ENCODE measurements at regions not wholly inside any gene's neighbourhood (a gene's known extent, or its start where the extent isn't known, plus 50 kb on each side); places are given as distances from the start of the nearest gene placed in this dataset.

DNA sequence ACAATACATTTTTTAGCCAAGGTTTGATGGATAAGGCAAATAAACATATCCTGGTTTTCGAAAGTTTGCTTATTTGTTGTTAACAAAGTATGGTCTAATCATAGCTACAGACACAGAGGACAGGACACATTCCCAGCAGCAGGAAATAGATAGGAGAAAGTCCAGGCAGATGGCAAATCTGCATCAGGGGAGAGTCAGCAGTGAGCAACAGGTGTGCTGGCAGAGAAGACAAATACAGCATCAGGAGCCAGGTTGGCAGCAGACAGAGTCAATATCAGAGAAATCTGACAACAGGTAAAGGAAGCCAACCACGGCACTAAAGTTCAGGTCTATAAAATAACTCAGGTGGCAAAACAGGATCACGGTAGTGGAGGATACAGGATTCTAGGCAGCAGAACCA lies 210.7 kb upstream of the PTBP2 start:
- Mint-ChIP-seq H3K9me3 (ENCODE audit: unreplicated experiment) (peaks cover 2% of the 10 kb centered on the region), H3K4me1 (ENCODE audit: low read depth, unreplicated experiment) (peaks cover 2% of the 10 kb centered on the region), H3K27ac (ENCODE audit: unreplicated experiment) (no peak overlapping the region), H3K4me3 (ENCODE audit: unreplicated experiment) (no peak overlapping the region), H3K27me3 (ENCODE audit: unreplicated experiment) (no peaks in the 10 kb centered on the region), H3K36me3 (ENCODE audit: unreplicated experiment) (no peaks in the 10 kb centered on the region)
- DNase-seq = no peak
- TF ChIP-seq, protein P1, sequence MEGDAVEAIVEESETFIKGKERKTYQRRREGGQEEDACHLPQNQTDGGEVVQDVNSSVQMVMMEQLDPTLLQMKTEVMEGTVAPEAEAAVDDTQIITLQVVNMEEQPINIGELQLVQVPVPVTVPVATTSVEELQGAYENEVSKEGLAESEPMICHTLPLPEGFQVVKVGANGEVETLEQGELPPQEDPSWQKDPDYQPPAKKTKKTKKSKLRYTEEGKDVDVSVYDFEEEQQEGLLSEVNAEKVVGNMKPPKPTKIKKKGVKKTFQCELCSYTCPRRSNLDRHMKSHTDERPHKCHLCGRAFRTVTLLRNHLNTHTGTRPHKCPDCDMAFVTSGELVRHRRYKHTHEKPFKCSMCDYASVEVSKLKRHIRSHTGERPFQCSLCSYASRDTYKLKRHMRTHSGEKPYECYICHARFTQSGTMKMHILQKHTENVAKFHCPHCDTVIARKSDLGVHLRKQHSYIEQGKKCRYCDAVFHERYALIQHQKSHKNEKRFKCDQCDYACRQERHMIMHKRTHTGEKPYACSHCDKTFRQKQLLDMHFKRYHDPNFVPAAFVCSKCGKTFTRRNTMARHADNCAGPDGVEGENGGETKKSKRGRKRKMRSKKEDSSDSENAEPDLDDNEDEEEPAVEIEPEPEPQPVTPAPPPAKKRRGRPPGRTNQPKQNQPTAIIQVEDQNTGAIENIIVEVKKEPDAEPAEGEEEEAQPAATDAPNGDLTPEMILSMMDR (IDR thresholded peaks at IDR 0.05; ENCODE audit: partially characterized antibody, unreplicated experiment) = no peak

DNA sequence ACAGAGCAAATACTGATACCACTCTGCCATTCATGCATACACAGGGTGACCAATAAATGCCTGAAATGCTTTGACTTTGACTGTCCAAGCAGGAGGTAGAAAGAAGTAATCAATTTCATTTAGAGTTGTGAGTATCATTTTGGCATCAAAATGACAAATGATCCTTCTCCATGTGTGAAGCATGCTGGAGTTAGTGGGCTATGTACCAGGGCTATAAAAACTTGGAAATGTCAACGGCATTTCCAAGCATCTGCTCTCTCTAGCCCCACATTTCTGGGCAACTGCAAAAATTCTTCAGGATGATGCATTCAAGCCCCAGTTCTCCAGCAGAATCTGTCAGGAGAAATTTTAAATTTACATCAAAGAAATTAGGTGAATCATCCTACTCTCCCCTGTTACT lies 208.4 kb upstream of the PTBP2 start:
- no peaks in the 10 kb centered on the region for H3K27me3 Mint-ChIP-seq (ENCODE audit: unreplicated experiment)

DNA sequence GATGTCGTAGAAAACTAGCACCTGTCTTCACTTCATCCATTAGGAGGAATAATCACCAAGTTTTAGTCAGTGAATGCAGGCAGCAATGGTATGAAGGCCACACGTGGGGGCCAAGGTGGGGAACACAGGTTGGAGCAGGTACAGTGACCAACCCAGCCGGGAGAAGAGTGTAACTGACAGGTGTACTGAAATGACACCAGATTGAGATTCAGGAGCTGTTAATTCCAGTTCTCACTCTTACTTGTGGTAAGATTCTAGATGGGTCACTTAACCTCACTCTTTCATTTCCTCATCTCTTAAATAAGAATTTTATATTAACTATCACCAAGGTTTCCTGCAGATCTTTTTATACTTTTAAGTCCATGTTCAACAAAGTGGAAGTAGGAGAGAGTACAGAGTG lies 206.2 kb upstream of the PTBP2 start:
- Mint-ChIP-seq H3K36me3 (ENCODE audit: unreplicated experiment) (no peaks in the 10 kb centered on the region), H3K27me3 (ENCODE audit: unreplicated experiment) (no peaks in the 10 kb centered on the region), H3K9me3 (ENCODE audit: unreplicated experiment) (peaks cover 2% of the 10 kb centered on the region), H3K4me1 (ENCODE audit: low read depth, unreplicated experiment) (peaks cover 3% of the 10 kb centered on the region), H3K27ac (ENCODE audit: unreplicated experiment) (no peak overlapping the region), H3K4me3 (ENCODE audit: unreplicated experiment) (no peak overlapping the region)
- no peak for DNase-seq
- TF ChIP-seq, protein P1 (IDR thresholded peaks at IDR 0.05; ENCODE audit: partially characterized antibody, unreplicated experiment) = no peak

More for the DNA sequence above, 208.4 kb upstream of the PTBP2 start:
- no peaks in the 10 kb centered on the region for H3K36me3 Mint-ChIP-seq (ENCODE audit: unreplicated experiment)
- peaks cover 2% of the 10 kb centered on the region for H3K4me1 Mint-ChIP-seq (ENCODE audit: low read depth, unreplicated experiment)
- peaks cover 2% of the 10 kb centered on the region for H3K9me3 Mint-ChIP-seq (ENCODE audit: unreplicated experiment)
- TF ChIP-seq, protein P1 (IDR thresholded peaks at IDR 0.05; ENCODE audit: partially characterized antibody, unreplicated experiment) = no peak
- no peak overlapping the region for H3K4me3 Mint-ChIP-seq (ENCODE audit: unreplicated experiment)
- H3K27ac Mint-ChIP-seq (ENCODE audit: unreplicated experiment) = no peak overlapping the region
- DNase-seq = no peak

DNA sequence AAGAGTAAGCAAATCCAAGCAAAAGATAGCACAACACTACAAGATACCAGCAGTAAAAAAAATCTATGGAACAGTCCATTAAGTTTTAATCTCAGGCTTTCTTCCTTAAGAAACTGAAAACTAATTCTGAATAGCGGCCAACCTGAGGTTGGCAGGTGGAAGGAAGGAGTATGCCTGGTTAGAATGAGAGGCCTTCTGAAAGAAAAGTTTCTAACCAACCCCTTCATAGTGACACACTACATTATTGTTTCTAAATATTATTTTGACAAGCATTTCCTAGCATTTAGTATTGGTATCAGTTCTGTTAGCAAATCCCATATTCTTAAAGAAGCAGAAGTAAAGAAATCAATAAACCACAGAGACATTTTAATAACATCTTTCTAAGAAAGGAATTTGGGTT lies 205.7 kb upstream of the PTBP2 start:
- TF ChIP-seq, protein P1 (IDR thresholded peaks at IDR 0.05; ENCODE audit: partially characterized antibody, unreplicated experiment) = no peak
- no peak for DNase-seq
- no peaks in the 10 kb centered on the region for H3K9me3 Mint-ChIP-seq (ENCODE audit: unreplicated experiment)
- H3K4me3 Mint-ChIP-seq (ENCODE audit: unreplicated experiment) = no peak overlapping the region
- H3K4me1 Mint-ChIP-seq (ENCODE audit: low read depth, unreplicated experiment) = peaks cover 3% of the 10 kb centered on the region
- H3K27me3 Mint-ChIP-seq (ENCODE audit: unreplicated experiment) = no peaks in the 10 kb centered on the region
- no peak overlapping the region for H3K27ac Mint-ChIP-seq (ENCODE audit: unreplicated experiment)
- H3K36me3 Mint-ChIP-seq (ENCODE audit: unreplicated experiment) = no peaks in the 10 kb centered on the region

DNA sequence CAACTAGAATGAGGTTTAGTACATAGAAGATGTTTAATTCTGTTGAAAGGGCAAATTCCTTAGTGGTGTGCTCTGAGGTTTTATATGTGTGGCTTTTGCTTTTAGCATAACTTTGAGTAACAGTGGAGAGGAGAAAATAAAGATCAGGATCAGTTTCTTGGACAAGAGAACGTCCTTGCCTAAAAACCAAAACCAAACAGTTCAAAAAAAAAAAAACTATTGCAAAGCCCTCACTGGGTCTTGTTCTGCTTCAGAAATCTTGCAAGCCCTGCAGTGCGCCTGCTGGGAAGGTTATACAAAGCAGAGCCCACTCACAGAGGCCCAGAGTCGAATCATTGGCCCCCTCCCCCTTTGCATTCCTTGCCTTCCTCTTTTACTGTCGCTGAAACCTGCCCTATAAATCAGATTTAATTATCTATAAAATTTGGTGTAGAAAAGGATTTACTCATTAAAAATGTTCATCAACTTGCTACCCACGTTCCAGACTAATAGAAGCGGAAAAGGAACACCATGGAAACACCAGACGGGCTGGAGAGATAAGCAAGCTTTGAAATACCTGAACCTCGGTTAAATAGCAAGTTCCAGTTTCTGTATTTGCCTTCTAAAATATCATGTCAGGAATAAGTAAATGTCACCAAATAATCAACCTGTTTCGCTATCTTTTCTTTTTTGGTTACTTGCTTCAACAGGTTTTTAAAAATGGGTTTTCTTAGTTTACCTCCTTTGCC lies 201.6 kb upstream of the PTBP2 start:
- Mint-ChIP-seq H3K27me3 (ENCODE audit: unreplicated experiment) (no peaks in the 10 kb centered on the region), H3K27ac (ENCODE audit: unreplicated experiment) (no peak overlapping the region), H3K4me3 (ENCODE audit: unreplicated experiment) (no peak overlapping the region), H3K9me3 (ENCODE audit: unreplicated experiment) (no peaks in the 10 kb centered on the region), H3K4me1 (ENCODE audit: low read depth, unreplicated experiment) (peaks cover 3% of the 10 kb centered on the region), H3K36me3 (ENCODE audit: unreplicated experiment) (no peaks in the 10 kb centered on the region)
- TF ChIP-seq, protein P1 (IDR thresholded peaks at IDR 0.05; ENCODE audit: partially characterized antibody, unreplicated experiment) = no peak
- DNase-seq = no peak
